22Rv1 (cell line): ENCODE measurements at regions not wholly inside any gene's neighbourhood (a gene's known extent, or its start where the extent isn't known, plus 50 kb on each side); places are given as distances from the start of the nearest gene placed in this dataset.
A peak's percentile ranks its signal among the peaks of the same experiment; 100 is the strongest.

Experiments
- H3K27ac ChIP-seq: fragments of 450-650 bp; 2 replicates; pipeline ENCODE4 v1.5.1; 2017
- CTCF ChIP-seq: fragments of 450-650 bp; IDR thresholded peaks from 2 replicates; pipeline ENCODE4 v1.5.1; 2017; ENCODE audit warnings: mild to moderate bottlenecking
- ZFX ChIP-seq: fragments of 450-650 bp; IDR thresholded peaks from 2 replicates; pipeline ENCODE4 v1.6.1; 2017; ENCODE audit warnings: antibody characterized with exemption, borderline replicate concordance

GRCh38 chr11:39432929-39433328 lies 2026.5 kb downstream of the LRRC4C start:
- TF ChIP-seq CTCF (no peak), ZFX (no peak)
- no peak overlapping the region for H3K27ac ChIP-seq

GRCh38 chr11:39425226-39425625 lies 2034.2 kb downstream of the LRRC4C start:
- H3K27ac ChIP-seq: no peak overlapping the region
- no peak for TF ChIP-seq CTCF
- no peak for TF ChIP-seq ZFX

GRCh38 chr11:39412117-39412516 lies 2047.3 kb downstream of the LRRC4C start:
- no peak overlapping the region for H3K27ac ChIP-seq
- no peak for TF ChIP-seq ZFX

GRCh38 chr11:39385911-39386310 lies 2073.5 kb downstream of the LRRC4C start:
- no peak overlapping the region for H3K27ac ChIP-seq
- TF ChIP-seq ZFX (no peak), CTCF (no peak)

- no peak overlapping the region for H3K27ac ChIP-seq
- peak; percentile 82 for TF ChIP-seq CTCF
- no peak for TF ChIP-seq ZFX
Observed at GRCh38 chr11:39374963-39375698, 2084.3 kb downstream of the LRRC4C start.

- TF ChIP-seq CTCF (no peak), ZFX (no peak)
- H3K27ac ChIP-seq: no peak overlapping the region
Observed at GRCh38 chr11:39367534-39367933, 2091.9 kb downstream of the LRRC4C start.

GRCh38 chr11:39365809-39366436 lies 2093.5 kb downstream of the LRRC4C start:
- peak; percentile 45 for TF ChIP-seq CTCF
- TF ChIP-seq ZFX: no peak
- H3K27ac ChIP-seq: no peak overlapping the region
